H9 (cell line): ENCODE measurements at regions not wholly inside any gene's neighbourhood (a gene's known extent, or its start where the extent isn't known, plus 50 kb on each side); places are given as distances from the start of the nearest gene placed in this dataset.

Experiments used
- DNase-seq: peaks from one replicate; pipeline ENCODE4 v3.0.0-alpha.2; 2017
- H2AFZ ChIP-seq: one replicate; pipeline ENCODE4 v1.6.1; 2013; ENCODE audit warnings: mild to moderate bottlenecking, low read length, control low read depth, moderate library complexity
- H2AK5ac ChIP-seq: 2 replicates; pipeline ENCODE4 v1.6.1; 2013; ENCODE audit warnings: low read length, control low read depth, mixed read lengths; ENCODE audit not compliant: insufficient read length
- H2BK120ac ChIP-seq: one replicate; pipeline ENCODE4 v1.6.1; 2013; ENCODE audit warnings: low read depth, mild to moderate bottlenecking, low read length, control low read depth, inconsistent platforms; ENCODE audit not compliant: poor library complexity, severe bottlenecking
- H2BK12ac ChIP-seq: 2 replicates; pipeline ENCODE4 v1.6.1; 2013; ENCODE audit warnings: low read length, control low read depth, mixed read lengths, low read depth; ENCODE audit not compliant: insufficient read length
- H2BK15ac ChIP-seq: 2 replicates; pipeline ENCODE4 v1.6.1; 2013; ENCODE audit warnings: low read depth, low read length, control low read depth
- H2BK20ac ChIP-seq: one replicate; pipeline ENCODE4 v1.6.1; 2013; ENCODE audit warnings: low read depth, mild to moderate bottlenecking, low read length, control low read depth, inconsistent platforms; ENCODE audit not compliant: poor library complexity, severe bottlenecking
- H2BK5ac ChIP-seq: 2 replicates; pipeline ENCODE4 v1.6.1; 2013; ENCODE audit warnings: low read length, control low read depth, mixed read lengths; ENCODE audit not compliant: insufficient read length
- H3K14ac ChIP-seq: 2 replicates; pipeline ENCODE4 v1.6.1; 2013; ENCODE audit warnings: low read length, control low read depth; ENCODE audit not compliant: insufficient read depth
- H3K18ac ChIP-seq: 2 replicates; pipeline ENCODE4 v1.6.1; 2013; ENCODE audit warnings: low read depth, mild to moderate bottlenecking, mixed read lengths, low read length, control low read depth; ENCODE audit not compliant: insufficient read length
- H3K23ac ChIP-seq: 2 replicates; pipeline ENCODE4 v1.6.1; 2013; ENCODE audit warnings: low read length, control low read depth, mixed read lengths, low read depth; ENCODE audit not compliant: insufficient read length
- H3K23me2 ChIP-seq: 2 replicates; pipeline ENCODE4 v1.6.1; 2013; ENCODE audit warnings: low read depth, mild to moderate bottlenecking, mixed read lengths, low read length, control low read depth; ENCODE audit not compliant: insufficient read length, poor library complexity, severe bottlenecking
- H3K27ac ChIP-seq: 2 replicates; pipeline ENCODE4 v1.5.1; 2013; ENCODE audit warnings: low read length, control low read depth, mixed read lengths, low read depth; ENCODE audit not compliant: insufficient read length
- H3K27me3 ChIP-seq: 2 replicates; pipeline ENCODE4 v1.6.1; 2013; ENCODE audit warnings: low read length, control low read depth, inconsistent platforms; ENCODE audit not compliant: insufficient read depth
- H3K4ac ChIP-seq: 2 replicates; pipeline ENCODE4 v1.6.1; 2013; ENCODE audit warnings: low read depth, mild to moderate bottlenecking, control low read depth, inconsistent platforms, low read length, moderate library complexity
- H3K4me1 ChIP-seq: 2 replicates; pipeline ENCODE4 v1.6.1; 2013; ENCODE audit warnings: low read length, control low read depth, inconsistent platforms; ENCODE audit not compliant: insufficient read depth
- H3K4me2 ChIP-seq: 2 replicates; pipeline ENCODE4 v1.6.1; 2013; ENCODE audit warnings: low read length, control low read depth, mixed read lengths; ENCODE audit not compliant: insufficient read length, insufficient read depth
- H3K56ac ChIP-seq: 2 replicates; pipeline ENCODE4 v1.6.1; 2013; ENCODE audit warnings: low read depth, mild to moderate bottlenecking, mixed read lengths, low read length, control low read depth; ENCODE audit not compliant: insufficient read length
- H3K79me1 ChIP-seq: 2 replicates; pipeline ENCODE4 v1.6.1; 2013; ENCODE audit warnings: low read depth, mild to moderate bottlenecking, moderate library complexity, low read length, control low read depth, inconsistent platforms; ENCODE audit not compliant: insufficient read depth, poor library complexity, severe bottlenecking
- H3K79me2 ChIP-seq: 2 replicates; pipeline ENCODE4 v1.6.1; 2013; ENCODE audit warnings: low read length, control low read depth, inconsistent platforms; ENCODE audit not compliant: insufficient read depth
- H3K9ac ChIP-seq: 2 replicates; pipeline ENCODE4 v1.6.1; 2013; ENCODE audit warnings: low read length, control low read depth, mixed read lengths; ENCODE audit not compliant: insufficient read length; ENCODE audit errors: extremely low read depth
- H3K9me3 ChIP-seq: one replicate; pipeline ENCODE4 v1.6.1; 2013; ENCODE audit warnings: low read depth, low read length, inconsistent platforms; ENCODE audit not compliant: control insufficient read depth
- H3T11ph ChIP-seq: one replicate; pipeline ENCODE4 v1.6.1; 2013; ENCODE audit warnings: mild to moderate bottlenecking, low read length, control low read depth, inconsistent platforms
- H4K20me1 ChIP-seq: one replicate; pipeline ENCODE4 v1.6.1; 2013; ENCODE audit not compliant: control insufficient read depth, insufficient read length, insufficient read depth
- H4K5ac ChIP-seq: 2 replicates; pipeline ENCODE4 v1.6.1; 2013; ENCODE audit warnings: low read depth, mild to moderate bottlenecking, mixed read lengths, low read length, control low read depth; ENCODE audit not compliant: insufficient read length
- H4K8ac ChIP-seq: replicated peaks from 2 replicates; pipeline ENCODE4 v1.6.1; 2013; ENCODE audit warnings: low read length, control low read depth, mixed read lengths, low read depth; ENCODE audit not compliant: insufficient read length
- H4K91ac ChIP-seq: 2 replicates; pipeline ENCODE4 v1.6.1; 2013; ENCODE audit warnings: low read depth, mild to moderate bottlenecking, moderate library complexity, mixed read lengths, low read length, control low read depth; ENCODE audit not compliant: insufficient read length
- H3K27ac Mint-ChIP-seq, 3 experiments: 2 replicates in 2 of 3; 3 replicates in 1 of 3; pipeline ENCODE4 v1.8.0; 2020 to 2021; ENCODE audit warnings: mixed read lengths in 3 of 3, mild to moderate bottlenecking in 1 of 3, moderate library complexity in 1 of 3
- H3K27me3 Mint-ChIP-seq: 2 replicates; pipeline ENCODE4 v1.8.0; 2021; ENCODE audit warnings: low read depth, mild to moderate bottlenecking, moderate library complexity, mixed read lengths
- H3K36me3 Mint-ChIP-seq, 3 experiments: 2 replicates in 2 of 3; 3 replicates in 1 of 3; pipeline ENCODE4 v1.8.0; 2020 to 2021; ENCODE audit warnings: low read depth in 3 of 3, mixed read lengths in 3 of 3; ENCODE audit not compliant: insufficient read depth in 1 of 3
- H3K4me1 Mint-ChIP-seq, 2 experiments: 2 replicates each; pipeline ENCODE4 v1.8.0; 2020; ENCODE audit warnings: mixed read lengths in 2 of 2
- H3K4me3 Mint-ChIP-seq, 2 experiments: 2 replicates in 1 of 2; 3 replicates in 1 of 2; pipeline ENCODE4 v1.8.0; 2020 to 2021; ENCODE audit warnings: mild to moderate bottlenecking in 2 of 2, mixed read lengths in 2 of 2, moderate library complexity in 1 of 2
- H3K9me3 Mint-ChIP-seq, 2 experiments: 2 replicates in 1 of 2; 3 replicates in 1 of 2; pipeline ENCODE4 v1.8.0; 2020; ENCODE audit warnings: mild to moderate bottlenecking in 2 of 2, mixed read lengths in 2 of 2, moderate library complexity in 1 of 2
- WGBS: extraction: QIAGEN DNeasy Blood & Tissue Kit; methylation state at CpG from one replicate; pipeline ENCODE4 v1.1.7; 2013; ENCODE audit warnings: missing lambda C conversion rate, low lambda C conversion rate, mixed read lengths; ENCODE audit not compliant: insufficient read length; ENCODE audit errors: extremely low coverage; 5-methylcytosine and 5-hydroxymethylcytosine counted together
- TF ChIP-seq, protein P1 (sequence below): fragments of 200-600 bp; sonication (generic); conservative IDR thresholded peaks from 3 replicates; pipeline ENCODE4 v1.8.0; 2021; ENCODE audit warnings: antibody characterized with exemption, mild to moderate bottlenecking

DNA sequence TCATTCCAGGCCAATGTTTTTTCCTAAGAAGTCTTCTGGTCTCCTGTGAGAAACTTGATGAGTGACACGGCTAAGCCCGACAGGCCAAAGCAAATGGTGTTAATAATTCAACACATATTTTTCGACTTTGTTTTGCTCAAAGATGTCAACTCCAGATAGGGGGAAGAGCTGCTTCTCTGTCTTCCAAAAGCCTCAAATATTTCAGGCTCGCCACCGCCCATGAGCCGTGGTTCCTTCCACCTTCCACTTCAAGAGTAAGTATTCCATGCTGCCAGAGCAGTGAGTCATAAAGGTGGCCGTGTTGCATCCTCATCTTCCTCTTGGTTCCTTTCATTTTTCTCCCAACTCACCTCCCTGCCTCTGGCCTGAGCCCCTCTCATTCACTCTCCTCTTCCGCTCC, 272.6 kb downstream of the EFNB2 start:
- no peak overlapping the region for H3K4me3 Mint-ChIP-seq
- peaks cover 5 to 16% (median 9%) of the 10 kb centered on the region in 3 experiments for H3K36me3 Mint-ChIP-seq
- no peak overlapping the region for H3K27ac ChIP-seq
- H3K27ac Mint-ChIP-seq: 0 out of 7 replicates have a peak overlapping the region, but pooled peaks of 1 of the 3 experiments have one; percentile 14
- peak overlapping the region; percentile 69 for H4K91ac ChIP-seq
- DNase-seq: no peak
- H2AK5ac ChIP-seq: no peak overlapping the region
- no peaks in the 10 kb centered on the region for H3K9me3 ChIP-seq
- H4K5ac ChIP-seq: no peak overlapping the region
- H4K8ac ChIP-seq: no peak overlapping the region
- H3K79me1 ChIP-seq: no peaks in the 10 kb centered on the region
- H3K4me1 ChIP-seq: no peaks in the 10 kb centered on the region
- WGBS: no CpG with 5 or more reads among the region's 8 CpGs
- H2BK5ac ChIP-seq: no peak overlapping the region
- H3K18ac ChIP-seq: no peak overlapping the region
- H3K79me2 ChIP-seq: no peaks in the 10 kb centered on the region
- H2BK12ac ChIP-seq: no peak overlapping the region
- no peak overlapping the region for H2BK120ac ChIP-seq
- H3T11ph ChIP-seq: no peak overlapping the region
- no peaks in the 10 kb centered on the region for H3K27me3 Mint-ChIP-seq
- H3K56ac ChIP-seq: no peak overlapping the region
- no peak overlapping the region for H2BK20ac ChIP-seq
- H3K4me1 Mint-ChIP-seq: no peaks in the 10 kb centered on the region
- no peak overlapping the region for H3K4me2 ChIP-seq
- no peak overlapping the region for H3K9ac ChIP-seq
- no peak overlapping the region for H3K23ac ChIP-seq
- no peaks in the 10 kb centered on the region for H4K20me1 ChIP-seq
- H3K4ac ChIP-seq: no peak overlapping the region
- no peak overlapping the region; the same call in 1 of the 2 replicates for H3K14ac ChIP-seq
- no peak overlapping the region for H2AFZ ChIP-seq
- H3K27me3 ChIP-seq: no peaks in the 10 kb centered on the region
- no peak overlapping the region for H2BK15ac ChIP-seq
- H3K23me2 ChIP-seq: no peaks in the 10 kb centered on the region
- TF ChIP-seq, protein P1, sequence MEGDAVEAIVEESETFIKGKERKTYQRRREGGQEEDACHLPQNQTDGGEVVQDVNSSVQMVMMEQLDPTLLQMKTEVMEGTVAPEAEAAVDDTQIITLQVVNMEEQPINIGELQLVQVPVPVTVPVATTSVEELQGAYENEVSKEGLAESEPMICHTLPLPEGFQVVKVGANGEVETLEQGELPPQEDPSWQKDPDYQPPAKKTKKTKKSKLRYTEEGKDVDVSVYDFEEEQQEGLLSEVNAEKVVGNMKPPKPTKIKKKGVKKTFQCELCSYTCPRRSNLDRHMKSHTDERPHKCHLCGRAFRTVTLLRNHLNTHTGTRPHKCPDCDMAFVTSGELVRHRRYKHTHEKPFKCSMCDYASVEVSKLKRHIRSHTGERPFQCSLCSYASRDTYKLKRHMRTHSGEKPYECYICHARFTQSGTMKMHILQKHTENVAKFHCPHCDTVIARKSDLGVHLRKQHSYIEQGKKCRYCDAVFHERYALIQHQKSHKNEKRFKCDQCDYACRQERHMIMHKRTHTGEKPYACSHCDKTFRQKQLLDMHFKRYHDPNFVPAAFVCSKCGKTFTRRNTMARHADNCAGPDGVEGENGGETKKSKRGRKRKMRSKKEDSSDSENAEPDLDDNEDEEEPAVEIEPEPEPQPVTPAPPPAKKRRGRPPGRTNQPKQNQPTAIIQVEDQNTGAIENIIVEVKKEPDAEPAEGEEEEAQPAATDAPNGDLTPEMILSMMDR: no peak
- H3K9me3 Mint-ChIP-seq: peaks cover 14% of the 10 kb centered on the region in 2 experiments
